SKM-1 treated with dmso at 0.1 percent for 144 hours (cell line): ENCODE measurements at regions not wholly inside any gene's neighbourhood (a gene's known extent, or its start where the extent isn't known, plus 50 kb on each side); places are given as distances from the start of the nearest gene placed in this dataset.
"Not testable (repeated sequence)": the region's sequence is repeated elsewhere in the genome, so short reads cannot be mapped to it uniquely, and the experiment has no call there.

Experiments used
- DNase-seq: peaks from one replicate; lab custom pipeline; 2025; ENCODE audit not compliant: unreplicated experiment; lab: John Stamatoyannopoulos, UW

DNA sequence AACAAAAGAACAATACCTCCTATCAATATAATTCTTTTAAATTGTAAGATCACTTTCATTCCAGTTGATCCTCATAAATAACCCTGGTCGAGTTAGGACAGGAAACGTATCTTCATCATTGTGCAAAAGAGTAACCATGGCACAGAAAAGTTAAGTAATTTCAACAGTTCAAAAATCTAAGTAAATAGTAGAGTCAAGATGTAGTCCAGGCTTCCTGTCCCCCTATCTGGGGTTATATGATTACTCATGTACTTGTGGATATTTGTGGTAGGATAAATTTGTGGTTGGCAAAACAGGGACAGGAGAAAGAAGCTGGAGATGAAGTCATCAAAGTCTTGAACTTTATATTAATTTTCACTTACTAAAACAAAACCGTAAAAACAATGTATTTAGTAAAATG lies 772.6 kb downstream of the TSN start:
- no peak for DNase-seq

DNA sequence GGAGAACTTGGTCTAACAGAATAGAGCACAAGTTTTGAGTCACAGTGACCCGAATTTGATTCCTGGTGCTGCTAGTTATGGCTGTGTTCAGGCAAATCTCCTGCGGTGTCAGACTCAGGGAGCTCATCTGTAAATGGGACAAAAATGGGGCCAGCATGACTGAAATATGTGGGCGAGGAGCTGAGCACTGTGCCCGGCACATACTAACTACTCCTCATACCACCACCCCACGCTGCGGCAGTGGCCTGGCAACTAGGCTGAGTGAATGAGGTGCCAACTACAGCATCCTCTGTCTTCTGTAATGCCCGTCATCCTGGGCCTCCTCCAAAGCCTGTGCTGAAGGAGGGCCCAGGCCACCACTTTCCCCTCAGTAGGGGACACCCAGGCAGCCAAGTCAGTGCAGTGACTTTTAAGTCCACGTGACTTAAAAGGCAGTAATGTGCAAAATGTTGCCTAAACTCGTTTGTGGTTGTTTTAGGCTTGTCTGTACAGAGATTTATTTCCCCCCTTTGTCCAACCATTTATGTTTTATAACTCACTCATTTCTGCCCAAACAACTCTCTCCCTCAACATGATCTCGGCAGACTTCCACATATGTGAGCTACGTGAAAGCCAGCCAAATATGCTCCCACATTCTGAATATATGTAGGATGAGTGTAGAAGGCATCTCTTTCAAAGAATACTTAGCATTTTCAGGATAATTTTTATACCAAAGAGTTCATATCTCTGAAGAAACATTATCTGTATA lies 773.7 kb downstream of the TSN start:
- no peak for DNase-seq

DNA sequence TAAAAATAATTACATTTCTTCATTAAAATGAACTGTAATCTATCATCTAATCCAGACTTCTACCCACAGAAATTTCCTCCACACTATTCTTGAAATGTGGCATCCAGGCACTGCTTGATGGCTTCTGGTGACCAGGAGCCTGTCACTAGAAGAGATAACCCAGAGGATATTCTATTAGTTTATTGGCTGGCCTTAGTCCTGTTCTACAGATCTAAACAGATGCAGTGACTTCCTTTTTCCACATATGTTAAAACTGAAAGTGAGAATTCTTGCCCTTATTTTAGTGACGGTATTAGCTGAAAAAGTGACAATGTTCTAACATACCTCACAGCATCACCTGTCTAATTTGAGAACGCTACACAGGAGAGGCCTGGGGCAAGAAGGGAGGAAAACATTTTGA lies 775.4 kb downstream of the TSN start:
- DNase-seq = no peak

DNA sequence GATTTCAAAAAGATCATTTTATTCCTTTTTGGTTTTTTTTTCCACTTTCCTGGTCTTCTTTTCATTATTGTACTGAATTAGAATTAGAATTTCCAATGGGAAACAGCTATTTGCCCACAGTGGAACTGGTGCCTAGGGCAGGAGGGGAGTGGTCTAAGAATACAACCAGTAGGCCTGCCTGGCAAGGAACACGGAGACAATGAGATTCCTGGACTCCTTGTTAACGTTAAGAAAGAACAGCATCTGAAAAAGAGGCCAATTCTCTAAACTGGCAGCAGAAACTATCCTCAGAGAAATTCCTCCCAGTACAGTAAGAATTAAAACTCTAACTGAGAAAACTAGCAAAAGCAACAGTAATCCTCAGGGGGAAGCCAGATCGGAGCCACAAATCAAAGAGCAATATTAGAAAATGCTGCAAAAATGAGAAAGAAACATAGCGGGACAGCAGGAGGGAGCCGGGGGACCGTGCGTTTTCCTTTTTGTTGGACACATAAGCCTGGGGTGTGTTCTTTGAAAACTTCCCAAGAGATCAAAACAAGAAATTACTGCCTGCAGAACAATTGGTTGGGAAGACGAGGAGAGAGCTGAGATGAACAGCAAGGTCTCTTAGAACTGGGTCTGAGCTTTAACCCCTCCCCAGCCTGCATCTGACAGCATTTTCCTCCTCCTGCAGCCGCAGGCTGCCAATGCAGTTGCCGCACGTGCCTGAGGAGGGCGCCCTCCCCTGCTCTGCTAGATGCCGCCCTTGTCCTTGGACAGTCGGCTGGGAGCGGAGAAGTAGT lies 776.0 kb downstream of the TSN start:
- DNase-seq = no peak

DNA sequence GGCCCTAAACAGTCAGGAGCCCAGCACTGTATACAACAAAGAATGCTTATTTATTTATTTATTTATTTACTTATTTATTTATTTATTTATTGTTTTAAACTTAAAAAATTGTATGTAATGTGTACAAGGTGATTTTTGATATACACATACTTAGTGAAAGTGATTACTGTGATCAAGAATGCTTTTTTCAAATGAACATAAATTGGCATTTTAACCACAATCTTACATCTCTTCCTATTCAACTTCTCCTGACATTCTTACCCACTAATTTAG lies 776.6 kb downstream of the TSN start:
- DNase-seq = no peak

DNA sequence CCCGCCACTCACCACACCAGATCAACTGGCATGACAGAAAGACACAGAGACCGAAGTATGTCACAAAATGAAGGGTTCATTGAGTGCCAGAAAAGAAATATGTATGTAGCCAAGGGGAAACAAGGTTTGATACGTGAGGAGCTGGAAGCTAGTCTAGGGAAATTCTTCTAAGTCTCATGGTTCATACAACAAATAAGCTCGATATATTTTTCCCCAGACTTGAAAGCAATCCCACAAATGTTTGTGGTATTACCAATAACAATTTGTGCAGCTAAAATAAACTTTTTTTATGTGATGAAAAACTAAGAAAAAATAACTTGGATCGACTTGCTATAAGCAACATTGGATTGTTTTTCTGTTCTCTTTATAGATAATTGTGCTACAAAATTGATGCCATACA lies 777.0 kb downstream of the TSN start:
- DNase-seq = no peak

DNA sequence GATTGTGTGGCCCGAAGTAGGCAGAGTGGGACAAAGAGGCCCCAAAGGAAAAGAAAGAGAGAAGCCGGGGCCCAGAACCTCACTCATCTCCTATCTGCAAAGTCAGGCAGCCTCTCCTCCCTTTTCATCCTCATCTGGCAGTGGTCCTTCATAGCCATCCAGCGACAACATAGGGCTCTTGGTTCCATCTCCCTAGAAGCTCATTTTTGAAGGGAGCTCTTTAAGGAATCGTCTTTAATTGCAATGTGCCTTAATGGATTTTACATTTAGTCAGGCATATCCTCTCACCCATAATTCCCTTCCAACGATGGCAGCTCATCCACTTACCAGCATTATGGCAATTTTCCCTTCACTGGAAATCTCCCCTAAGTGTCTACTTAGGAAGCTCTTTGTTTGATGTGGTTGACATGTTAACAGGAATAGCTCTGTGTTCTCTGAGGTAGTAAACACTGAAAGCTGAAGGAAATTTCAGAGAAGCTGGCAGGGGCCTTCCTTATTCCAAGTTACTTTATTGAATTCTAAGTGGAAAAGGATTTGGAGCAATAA lies 780.6 kb downstream of the TSN start:
- no peak for DNase-seq

DNA sequence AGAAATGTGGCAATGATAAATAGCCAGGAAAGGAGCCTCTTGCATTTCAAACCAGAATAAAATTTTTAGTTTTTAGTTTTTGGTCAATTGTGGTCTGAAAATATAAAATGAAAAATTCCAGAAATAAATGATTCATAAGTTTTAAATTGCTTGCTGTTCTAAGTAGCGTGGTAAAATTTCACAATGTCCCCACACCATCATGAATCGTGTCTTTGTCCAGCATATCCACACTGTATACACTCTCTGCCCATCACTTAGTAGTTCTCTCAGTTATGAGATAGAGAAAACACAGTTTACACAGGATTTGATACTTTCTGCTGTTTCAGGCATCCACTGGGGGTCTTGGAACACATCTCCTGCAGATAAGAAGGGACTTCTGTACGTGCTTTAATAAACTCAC lies 783.9 kb downstream of the TSN start:
- no peak for DNase-seq

DNA sequence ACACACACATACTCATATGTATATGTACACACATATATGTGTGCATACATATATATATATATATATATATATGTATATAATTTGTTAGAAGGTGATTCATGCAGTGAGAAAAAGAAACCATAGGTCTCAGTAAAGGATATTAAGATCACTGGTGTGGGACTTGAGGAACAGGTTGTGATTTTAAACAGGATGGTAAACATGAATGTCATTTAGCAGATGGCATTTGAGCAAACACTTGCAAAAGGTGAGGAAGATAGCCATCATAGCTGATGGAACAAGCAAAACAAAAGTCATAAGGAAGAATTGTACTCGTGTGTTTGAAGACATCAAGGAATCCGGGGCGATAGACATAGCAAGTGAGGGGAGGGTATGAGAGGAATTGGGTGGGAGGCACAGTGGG lies 784.5 kb downstream of the TSN start:
- DNase-seq = no peak

DNA sequence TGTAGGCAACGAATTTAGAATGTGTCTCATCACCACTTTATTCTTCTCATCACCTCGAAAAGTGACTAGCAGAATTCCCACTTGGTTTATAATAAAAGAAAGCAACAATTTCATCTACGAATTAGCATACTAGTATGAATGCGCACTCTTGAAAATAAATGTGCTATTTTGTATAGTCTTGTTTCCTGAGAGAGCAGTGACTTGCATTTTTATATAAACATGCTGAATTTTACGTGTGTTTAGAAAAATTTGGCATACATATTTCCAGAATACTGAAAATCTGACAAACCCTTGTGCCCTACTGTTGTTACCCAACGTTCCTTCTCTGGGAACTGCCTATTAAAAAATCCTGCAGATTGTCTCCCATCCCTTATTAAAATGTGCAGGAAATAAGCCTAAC lies 786.8 kb downstream of the TSN start:
- DNase-seq = no peak

DNA sequence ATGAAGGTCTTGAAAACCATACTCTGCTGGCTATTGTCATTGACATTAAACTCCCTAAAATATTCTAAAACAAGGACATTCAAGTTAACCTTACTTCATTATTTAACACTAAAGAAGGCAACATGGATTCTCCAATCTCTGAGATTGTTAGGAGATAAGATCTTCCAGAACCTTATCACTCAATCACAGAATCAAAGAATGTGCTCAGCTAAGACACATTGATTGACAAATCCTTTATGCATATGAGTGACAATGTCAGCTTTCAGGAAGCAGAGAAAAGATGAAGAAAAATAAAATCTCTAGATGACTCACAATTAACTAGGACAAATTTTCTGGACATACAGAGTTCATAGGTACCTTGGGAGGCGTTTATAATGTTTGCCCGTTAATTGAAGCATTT lies 787.2 kb downstream of the TSN start:
- no peak for DNase-seq

DNA sequence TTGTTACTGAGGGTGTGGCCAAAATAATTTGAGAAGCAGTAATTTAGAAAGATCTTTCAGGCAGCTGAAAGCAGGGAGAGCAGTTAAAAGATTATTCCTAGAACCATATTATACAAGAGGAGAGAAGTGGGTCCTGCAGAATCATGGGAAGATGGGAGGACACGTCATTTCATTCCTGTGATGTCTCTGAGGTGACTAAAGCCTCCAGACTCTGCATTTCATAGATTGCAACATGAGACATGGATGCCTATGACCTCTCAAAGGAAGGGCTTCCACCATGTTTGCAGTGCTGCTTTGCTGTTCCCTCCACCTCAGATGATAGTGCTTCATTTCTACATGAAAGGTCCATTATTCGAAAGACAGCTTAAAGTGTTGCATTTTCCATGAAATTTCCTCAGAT lies 788.4 kb downstream of the TSN start:
- DNase-seq = no peak

DNA sequence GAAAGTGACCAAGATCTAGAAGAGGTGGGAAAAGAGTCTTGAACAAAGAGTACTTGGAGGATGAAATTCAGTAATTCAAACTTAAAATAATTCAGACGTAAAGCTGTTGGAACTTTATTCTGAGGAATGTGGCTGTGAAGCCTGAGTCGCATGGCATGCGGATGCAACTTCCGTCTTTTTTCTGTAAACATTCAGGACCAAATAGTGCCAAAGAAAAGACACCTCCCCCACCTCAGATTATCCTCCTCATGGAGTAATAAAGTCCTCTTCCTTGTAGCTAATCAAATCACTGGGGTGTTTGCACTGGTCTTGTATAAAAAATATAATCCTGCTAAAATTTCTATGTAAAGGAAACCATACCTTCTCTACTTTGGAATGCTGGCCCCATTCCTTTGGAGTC lies 790.4 kb downstream of the TSN start:
- DNase-seq = no peak

DNA sequence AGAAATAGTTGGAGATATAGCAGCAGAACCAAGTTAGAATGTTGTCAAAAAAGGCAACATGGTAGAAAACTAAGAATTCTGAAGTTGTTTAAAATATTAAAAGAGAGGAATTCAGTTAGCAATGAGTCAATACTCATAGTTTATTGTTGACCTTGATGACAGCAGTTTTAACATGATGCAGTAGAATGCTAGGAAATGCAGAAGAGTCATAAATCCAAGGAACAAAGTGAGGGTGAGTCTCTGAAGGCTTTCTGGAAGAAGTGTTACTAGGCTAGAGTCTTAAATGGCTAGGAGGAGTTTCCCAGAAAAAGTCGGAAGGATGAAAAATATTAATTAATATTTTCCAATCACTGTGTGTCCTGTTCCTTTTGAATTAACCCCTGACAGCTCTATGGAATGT lies 807.3 kb downstream of the TSN start:
- no peak for DNase-seq

DNA sequence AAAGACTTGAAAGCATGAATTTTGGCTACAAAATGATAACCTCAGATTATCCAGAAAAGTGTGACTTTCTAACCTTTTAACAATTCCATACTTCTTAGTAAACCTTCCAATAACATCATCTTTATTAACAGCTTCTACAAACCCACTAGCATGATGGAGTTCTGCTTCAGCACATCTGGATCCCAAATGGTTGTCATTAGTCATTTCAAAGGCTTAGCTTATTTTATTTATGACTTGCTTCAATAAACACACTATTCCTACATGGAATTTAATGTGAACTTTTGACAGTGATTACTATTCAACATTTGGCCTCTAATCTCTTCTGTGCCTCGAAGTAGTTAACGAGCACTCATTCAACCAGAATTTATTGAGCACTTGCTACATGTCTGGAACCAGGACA lies 808.3 kb downstream of the TSN start:
- no peak for DNase-seq

DNA sequence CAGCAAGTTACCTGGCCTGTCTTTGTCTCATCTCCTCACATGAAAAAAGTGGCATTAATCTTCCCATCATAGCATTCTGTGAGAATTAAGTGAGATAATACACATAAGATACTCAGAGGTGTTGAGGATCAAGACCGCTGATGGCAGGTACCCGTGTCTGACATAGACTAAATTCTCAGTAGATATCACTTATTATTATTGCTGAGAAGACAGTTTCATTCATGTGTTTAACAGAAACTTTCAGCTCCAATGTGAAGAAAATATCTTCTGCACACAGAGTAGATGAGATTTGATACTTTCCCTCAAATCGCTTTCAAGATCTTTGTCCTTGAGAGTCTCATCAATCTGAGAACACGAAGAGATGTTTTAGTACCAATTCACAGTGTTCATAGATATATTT lies 809.4 kb downstream of the TSN start:
- DNase-seq = no peak

DNA sequence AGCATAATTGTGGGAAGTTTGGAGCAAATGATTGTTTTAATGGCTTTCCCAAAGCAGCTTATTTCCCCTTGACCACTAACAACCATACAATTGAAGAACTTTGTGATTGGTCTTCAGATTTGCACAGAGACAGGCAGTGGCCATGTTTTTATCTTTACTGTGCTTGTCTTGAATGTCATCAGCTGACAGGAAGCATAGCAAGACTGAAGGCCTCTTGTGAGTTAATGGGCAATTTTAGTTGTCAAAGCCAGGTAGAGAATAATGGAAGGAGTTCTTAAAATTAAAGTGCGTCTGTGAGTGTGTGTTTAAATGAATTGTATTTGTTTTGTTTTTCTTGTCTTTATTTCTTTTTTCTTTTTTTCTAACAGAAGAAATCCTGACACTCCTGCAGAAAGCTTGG lies 809.9 kb downstream of the TSN start:
- DNase-seq = no peak

DNA sequence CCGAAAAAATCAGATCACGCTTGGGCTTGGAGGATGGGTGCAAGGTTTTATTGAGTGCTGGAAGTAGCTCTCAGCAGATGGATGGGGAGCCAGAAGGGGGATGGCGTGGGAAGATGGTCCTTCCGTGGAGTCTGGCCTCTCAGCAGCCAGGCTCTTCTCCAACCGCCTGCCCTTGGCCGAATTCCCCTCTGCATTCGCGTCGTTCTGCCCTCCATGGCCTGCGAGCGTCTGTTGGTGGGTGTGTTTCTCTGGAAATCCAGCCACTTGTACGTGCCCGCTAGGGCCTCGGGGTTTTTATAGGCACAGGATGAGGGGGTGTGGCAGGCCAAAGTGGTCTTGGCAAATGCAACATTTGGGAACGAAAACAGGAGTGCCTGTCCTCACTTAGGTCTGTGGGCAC lies 815.2 kb downstream of the TSN start:
- DNase-seq = no peak

DNA sequence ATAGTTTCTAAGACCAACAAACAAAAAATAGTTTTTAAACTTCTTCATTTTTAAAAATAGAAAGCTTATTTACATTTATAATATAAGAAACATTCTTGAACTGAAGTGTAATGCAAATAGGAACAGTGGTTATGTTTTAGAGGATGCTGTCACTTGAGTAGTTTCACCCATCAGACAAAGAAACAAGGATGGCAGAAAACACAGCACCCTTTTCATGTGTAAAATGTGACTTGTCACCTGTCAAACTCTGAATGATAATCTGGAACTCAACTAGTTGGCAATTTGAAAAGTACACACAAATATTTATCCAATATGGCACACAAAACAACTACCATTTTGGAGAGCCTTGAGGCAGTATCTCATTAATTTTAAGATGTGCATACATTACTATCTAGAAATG lies 816.0 kb downstream of the TSN start:
- not testable (repeated sequence) for DNase-seq

DNA sequence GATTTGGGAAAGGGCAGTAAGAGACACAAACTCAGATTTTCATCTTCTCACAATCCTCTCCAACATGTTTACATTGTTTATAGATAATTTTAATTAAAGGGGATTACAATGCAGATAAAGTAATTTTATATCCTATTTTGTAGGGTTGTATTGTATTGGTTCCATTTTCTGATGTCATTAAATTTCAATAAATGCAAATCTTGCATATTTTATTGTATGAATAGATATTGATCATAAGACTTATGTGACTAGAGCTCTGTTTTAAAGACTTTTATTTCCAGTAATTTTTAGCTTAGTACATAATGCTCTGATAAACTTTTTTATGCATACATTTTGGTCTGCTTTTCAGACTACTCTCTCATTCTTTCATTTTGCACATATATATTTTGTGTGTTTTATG lies 819.6 kb downstream of the TSN start:
- no peak for DNase-seq

DNA sequence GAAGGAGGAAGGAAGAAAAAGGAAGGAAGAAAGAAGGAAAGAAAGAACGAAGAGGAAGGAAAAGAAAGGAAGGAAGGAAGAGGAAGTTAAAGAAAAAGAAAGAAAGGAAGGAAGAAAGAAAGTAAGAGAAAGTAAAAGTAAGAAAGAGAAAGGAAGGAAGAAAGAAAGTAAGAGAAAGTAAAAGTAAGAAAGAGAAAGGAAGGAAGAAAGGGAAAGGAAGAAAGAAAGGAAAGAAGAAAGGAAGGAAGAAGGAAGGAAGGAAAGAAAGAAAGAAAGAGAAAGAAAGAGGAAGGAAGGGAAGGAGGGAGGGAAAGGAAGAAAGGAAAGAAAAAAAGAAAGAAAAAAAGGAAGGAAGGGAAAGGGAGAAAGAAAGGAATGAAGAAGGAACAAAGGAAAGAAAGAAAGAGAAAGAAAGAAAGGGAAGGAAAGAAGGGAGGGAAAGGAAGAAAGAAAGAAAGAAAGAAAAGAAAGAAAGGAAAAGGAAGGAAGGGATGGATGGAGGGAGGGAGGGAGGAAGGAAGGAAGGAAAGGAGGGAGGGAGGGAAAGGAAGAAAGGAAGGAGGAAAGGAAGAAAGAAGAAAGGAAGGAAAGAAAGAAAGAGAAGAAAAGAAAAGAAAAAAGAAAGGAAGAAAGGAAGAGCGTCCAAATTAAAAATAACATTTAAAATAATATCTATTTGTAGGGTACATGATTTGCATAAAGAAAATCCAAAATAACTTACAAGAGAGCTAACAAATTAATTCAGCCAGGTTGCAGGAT lies 827.9 kb downstream of the TSN start:
- DNase-seq = no peak

DNA sequence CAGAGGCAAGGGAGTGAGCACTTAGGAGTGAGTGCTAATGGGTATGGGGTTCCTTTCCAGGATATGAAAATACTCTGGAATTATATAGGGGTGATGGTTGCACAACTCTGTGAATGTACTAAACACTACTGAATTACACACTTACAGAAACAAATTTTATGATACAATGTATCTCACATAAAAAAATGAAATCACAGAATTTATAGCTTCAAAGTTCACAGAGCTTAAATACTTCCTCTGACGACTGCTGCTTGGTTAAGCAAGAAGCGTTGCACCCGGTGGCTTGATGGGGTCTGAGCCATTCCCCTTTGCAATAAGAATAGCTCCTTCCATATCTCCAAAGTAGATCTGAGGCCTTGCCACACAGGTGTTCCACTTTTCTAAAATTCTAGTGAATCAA lies 835.1 kb downstream of the TSN start:
- no peak for DNase-seq
